GM12801 (cell line): ENCODE measurements at regions not wholly inside any gene's neighbourhood (a gene's known extent, or its start where the extent isn't known, plus 50 kb on each side); places are given as distances from the start of the nearest gene placed in this dataset.

Source experiments
- TF ChIP-seq, protein P1 (sequence below): IDR thresholded peaks from one replicate; pipeline ENCODE4 v1.5.1; 2011; ENCODE audit warnings: control low read depth; ENCODE audit not compliant: insufficient read length; ENCODE audit errors: extremely low read depth

DNA sequence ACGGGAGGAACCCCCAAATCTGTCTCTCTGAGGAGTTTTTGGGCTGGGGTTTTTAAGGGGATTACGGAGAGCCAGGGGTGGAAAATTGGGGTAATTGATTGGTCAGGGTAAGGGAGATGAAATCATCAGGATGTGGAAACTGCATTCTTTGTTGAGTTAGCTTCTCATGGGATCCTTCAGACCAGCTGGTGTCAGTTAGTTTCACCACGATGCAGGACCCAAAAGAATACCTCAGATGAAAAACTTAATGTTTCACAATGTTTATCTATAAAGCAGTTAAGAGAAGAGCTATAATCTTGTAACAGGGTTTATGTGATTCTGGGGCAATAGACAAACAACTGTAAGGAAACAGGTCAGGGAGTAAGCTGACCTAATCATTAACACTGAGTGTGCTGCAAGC lies 230.8 kb downstream of the POU4F1 start:
- TF ChIP-seq, protein P1, sequence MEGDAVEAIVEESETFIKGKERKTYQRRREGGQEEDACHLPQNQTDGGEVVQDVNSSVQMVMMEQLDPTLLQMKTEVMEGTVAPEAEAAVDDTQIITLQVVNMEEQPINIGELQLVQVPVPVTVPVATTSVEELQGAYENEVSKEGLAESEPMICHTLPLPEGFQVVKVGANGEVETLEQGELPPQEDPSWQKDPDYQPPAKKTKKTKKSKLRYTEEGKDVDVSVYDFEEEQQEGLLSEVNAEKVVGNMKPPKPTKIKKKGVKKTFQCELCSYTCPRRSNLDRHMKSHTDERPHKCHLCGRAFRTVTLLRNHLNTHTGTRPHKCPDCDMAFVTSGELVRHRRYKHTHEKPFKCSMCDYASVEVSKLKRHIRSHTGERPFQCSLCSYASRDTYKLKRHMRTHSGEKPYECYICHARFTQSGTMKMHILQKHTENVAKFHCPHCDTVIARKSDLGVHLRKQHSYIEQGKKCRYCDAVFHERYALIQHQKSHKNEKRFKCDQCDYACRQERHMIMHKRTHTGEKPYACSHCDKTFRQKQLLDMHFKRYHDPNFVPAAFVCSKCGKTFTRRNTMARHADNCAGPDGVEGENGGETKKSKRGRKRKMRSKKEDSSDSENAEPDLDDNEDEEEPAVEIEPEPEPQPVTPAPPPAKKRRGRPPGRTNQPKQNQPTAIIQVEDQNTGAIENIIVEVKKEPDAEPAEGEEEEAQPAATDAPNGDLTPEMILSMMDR = no peak

GRCh38 chr13:78370231-78370630 lies 233.1 kb downstream of the POU4F1 start:
- TF ChIP-seq, protein P1 = no peak

- TF ChIP-seq, protein P1 = no peak
Observed at GRCh38 chr13:78364711-78365110, 238.6 kb downstream of the POU4F1 start.

- TF ChIP-seq, protein P1 = no peak
Observed at GRCh38 chr13:78341032-78341431, 262.3 kb downstream of the POU4F1 start.

DNA sequence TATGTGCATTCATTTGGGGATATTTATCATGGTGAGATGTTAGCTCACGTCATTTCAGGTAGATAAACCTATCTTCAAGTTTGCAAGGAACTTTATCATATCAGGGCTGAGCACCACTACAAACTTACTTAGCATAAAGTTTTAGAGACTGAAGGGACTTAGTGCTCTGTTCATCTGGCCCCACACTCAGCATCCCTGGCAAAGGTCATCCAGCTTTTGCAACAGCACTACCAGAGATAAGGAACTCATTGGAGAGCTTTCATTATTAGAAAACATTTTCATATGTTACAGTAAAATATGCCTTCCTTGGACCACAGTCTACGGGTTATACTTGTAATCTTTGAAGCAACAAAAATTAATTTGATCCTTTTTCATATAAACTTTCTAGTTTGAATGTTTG lies 263.4 kb downstream of the POU4F1 start:
- TF ChIP-seq, protein P1 = no peak

GRCh38 chr13:78334059-78334458 lies 269.3 kb downstream of the POU4F1 start:
- TF ChIP-seq, protein P1 = no peak

DNA sequence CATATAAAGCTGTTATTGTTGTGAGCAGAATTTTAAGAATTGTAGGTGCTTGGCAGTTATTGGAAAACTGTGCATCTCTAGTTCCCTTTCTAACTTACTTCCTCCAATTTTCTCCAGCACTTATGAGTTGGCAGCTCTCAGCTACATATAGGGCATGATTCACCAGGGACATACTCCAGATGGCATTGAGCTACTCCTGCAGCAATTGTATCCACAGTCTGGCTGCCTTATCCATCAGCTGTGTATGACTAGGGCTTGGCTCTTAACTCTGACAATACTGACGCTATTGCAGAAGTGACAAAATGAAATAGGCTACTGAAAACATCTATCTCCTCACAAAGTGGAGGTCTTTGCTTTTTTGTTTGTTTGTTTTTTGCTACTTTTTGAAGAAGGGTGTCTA lies 276.7 kb downstream of the POU4F1 start:
- TF ChIP-seq, protein P1 = no peak

DNA sequence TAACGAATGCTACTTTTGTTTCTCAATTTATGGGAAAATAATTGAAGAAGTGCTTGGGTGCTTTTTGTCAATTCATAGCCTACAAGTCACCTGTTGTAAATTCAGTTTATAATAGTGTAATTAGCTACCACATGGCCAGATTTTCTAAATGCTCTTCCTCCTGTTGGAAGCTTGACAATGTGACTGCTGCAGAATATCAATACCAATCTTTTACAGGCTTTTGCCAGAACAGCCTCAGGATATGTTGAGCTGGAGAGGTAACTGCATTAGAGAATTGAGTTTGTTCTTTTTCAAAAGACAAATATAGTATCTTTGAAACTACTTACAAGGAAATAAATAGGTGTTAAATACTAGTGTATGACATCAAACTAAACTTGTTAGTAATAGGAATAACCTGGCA lies 277.8 kb downstream of the POU4F1 start:
- TF ChIP-seq, protein P1 = no peak
